ENCODE measurements at regions not wholly inside any gene's neighbourhood (a gene's known extent, or its start where the extent isn't known, plus 50 kb on each side); places are given as distances from the start of the nearest gene placed in this dataset.

DNA sequence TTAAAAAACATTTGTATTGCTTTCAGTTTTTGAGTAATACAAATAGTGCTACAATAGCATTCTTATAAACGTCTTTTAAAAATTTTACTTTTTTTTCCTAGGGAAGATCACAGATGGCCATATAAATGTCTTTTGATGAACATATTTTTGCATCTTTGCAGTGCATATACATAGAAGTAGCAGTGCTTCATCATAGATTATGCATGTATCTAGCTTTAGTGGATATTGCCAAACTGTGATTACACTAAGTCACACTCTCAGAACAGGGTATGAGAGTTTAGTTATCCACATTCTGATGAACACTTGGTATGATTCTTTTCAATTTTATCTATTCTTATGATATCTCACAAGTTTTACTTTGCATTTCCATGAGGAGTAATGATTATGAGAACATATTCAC lies 99.8 kb upstream of the ASCC3 start:
- DNase-seq = no peak
- H3K36me3 ChIP-seq = no peaks in the 10 kb centered on the region
- no peak overlapping the region for H3K4me3 ChIP-seq
- TF ChIP-seq, protein P1, sequence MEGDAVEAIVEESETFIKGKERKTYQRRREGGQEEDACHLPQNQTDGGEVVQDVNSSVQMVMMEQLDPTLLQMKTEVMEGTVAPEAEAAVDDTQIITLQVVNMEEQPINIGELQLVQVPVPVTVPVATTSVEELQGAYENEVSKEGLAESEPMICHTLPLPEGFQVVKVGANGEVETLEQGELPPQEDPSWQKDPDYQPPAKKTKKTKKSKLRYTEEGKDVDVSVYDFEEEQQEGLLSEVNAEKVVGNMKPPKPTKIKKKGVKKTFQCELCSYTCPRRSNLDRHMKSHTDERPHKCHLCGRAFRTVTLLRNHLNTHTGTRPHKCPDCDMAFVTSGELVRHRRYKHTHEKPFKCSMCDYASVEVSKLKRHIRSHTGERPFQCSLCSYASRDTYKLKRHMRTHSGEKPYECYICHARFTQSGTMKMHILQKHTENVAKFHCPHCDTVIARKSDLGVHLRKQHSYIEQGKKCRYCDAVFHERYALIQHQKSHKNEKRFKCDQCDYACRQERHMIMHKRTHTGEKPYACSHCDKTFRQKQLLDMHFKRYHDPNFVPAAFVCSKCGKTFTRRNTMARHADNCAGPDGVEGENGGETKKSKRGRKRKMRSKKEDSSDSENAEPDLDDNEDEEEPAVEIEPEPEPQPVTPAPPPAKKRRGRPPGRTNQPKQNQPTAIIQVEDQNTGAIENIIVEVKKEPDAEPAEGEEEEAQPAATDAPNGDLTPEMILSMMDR (IDR thresholded peaks at IDR 0.05) = no peak
- TF ChIP-seq POLR2A (IDR thresholded peaks at IDR 0.05) (no peak), EP300 (IDR thresholded peaks at IDR 0.05) (no peak), POLR2AphosphoS5 (IDR thresholded peaks at IDR 0.05) (no peak)
- H3K4me1 ChIP-seq = no peaks in the 10 kb centered on the region
- no peaks in the 10 kb centered on the region for H3K9me3 ChIP-seq
- no peaks in the 10 kb centered on the region for H3K27me3 ChIP-seq
- intact Hi-C loops (cut with DNase I; ENCODE audit: low total_unique reads) = no loop called here
- WGBS, 5 donors = 69 to 90% (median 83%) methylated on average over 1 of the region's 1 CpG
- no peak overlapping the region for H3K27ac ChIP-seq

GRCh38 chr6:100986921-100987320 lies 105.8 kb upstream of the ASCC3 start:
- no peak for TF ChIP-seq EP300 (IDR thresholded peaks at IDR 0.05)
- TF ChIP-seq POLR2AphosphoS5 (IDR thresholded peaks at IDR 0.05) = no peak
- TF ChIP-seq, protein P1 (IDR thresholded peaks at IDR 0.05) = no peak
- TF ChIP-seq POLR2A (IDR thresholded peaks at IDR 0.05) = no peak
- intact Hi-C loops (cut with DNase I; ENCODE audit: low total_unique reads) = no loop called here
- Histone ChIP-seq H3K9me3 (no peaks in the 10 kb centered on the region), H3K4me1 (no peaks in the 10 kb centered on the region), H3K27me3 (no peaks in the 10 kb centered on the region), H3K4me3 (no peak overlapping the region), H3K27ac (no peak overlapping the region), H3K36me3 (no peaks in the 10 kb centered on the region)
- whole genome bisulfite sequencing, 5 donors = 58 to 78% (median 70%) methylated on average over 1 of the region's 1 CpG
- no peak for DNase-seq

- H3K36me3 ChIP-seq = no peaks in the 10 kb centered on the region
- no peaks in the 10 kb centered on the region for H3K9me3 ChIP-seq
- no peak for DNase-seq
- intact Hi-C loops (cut with DNase I; ENCODE audit: low total_unique reads) = no loop called here
- H3K27ac ChIP-seq = no peak overlapping the region
- H3K27me3 ChIP-seq = no peaks in the 10 kb centered on the region
- H3K4me3 ChIP-seq = no peak overlapping the region
- H3K4me1 ChIP-seq = no peaks in the 10 kb centered on the region
- 76 to 86% (median 81%) methylated on average over 5 of the region's 5 CpGs for WGBS, 5 donors
- TF ChIP-seq EP300 (IDR thresholded peaks at IDR 0.05) (no peak), POLR2AphosphoS5 (IDR thresholded peaks at IDR 0.05) (no peak), POLR2A (IDR thresholded peaks at IDR 0.05) (no peak)
- TF ChIP-seq, protein P1 (IDR thresholded peaks at IDR 0.05) = no peak
Observed at GRCh38 chr6:100987556-100987955, 106.4 kb upstream of the ASCC3 start.

DNA sequence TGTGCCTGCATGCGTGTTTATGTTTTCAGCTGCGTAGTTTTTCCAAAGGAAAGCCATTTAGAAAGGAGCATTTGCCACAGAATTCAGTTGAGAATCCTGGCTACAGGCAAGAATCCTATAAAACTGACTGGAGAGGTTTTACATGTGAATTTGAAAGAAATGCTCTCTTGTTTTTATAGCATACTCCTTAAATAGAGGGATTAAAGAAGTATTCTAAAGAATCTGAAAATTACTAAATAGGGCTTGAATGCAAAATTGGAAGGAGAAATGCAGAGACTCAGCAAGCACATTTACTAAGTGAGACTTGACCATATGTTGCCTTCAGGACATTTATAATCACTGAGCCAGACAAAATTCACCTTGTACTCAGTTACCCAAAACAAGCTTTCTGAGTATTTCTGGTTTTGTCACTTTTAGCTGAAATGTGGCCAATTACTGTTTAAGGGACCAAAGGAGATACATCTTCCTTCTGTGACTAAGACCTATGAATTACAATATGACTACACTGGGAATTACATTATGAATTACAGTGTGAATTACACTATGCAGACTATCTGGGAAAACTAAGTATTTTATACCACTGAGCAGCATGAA lies 107.4 kb upstream of the ASCC3 start:
- Histone ChIP-seq H3K4me1 (no peaks in the 10 kb centered on the region), H3K4me3 (no peak overlapping the region), H3K9me3 (no peaks in the 10 kb centered on the region), H3K27me3 (no peaks in the 10 kb centered on the region), H3K36me3 (no peaks in the 10 kb centered on the region), H3K27ac (no peak overlapping the region)
- intact Hi-C loops (cut with DNase I; ENCODE audit: low total_unique reads) = no loop called here
- DNase-seq = no peak
- 87 to 95% (median 90%) methylated on average over 2 of the region's 2 CpGs for WGBS, 5 donors
- TF ChIP-seq EP300 (IDR thresholded peaks at IDR 0.05) (no peak), POLR2AphosphoS5 (IDR thresholded peaks at IDR 0.05) (no peak), POLR2A (IDR thresholded peaks at IDR 0.05) (no peak)
- TF ChIP-seq, protein P1 (IDR thresholded peaks at IDR 0.05) = no peak
